Endothelial cell of umbilical vein (primary cell): ENCODE measurements at regions not wholly inside any gene's neighbourhood (a gene's known extent, or its start where the extent isn't known, plus 50 kb on each side); places are given as distances from the start of the nearest gene placed in this dataset.

Source experiments
- BruUV-seq: library from RNA; stranded (reverse); fragments of 400-500 nt; replicated peaks from 2 replicates; lab custom pipeline; 2021; lab: Mats Ljungman, UMichigan
- CTCF ChIA-PET: fragments of 300-600, 350-600 bp; sonication (Branson Sonifier 250); formaldehyde crosslinking; loops from one replicate; lab custom pipeline; 2021; ENCODE audit warnings: antibody characterized with exemption, inconsistent platforms; lab: Charles Lee
- POLR2A ChIA-PET: fragments of 300-600, 350-600 bp; sonication (Branson Sonifier 250); formaldehyde crosslinking; loops from one replicate; lab custom pipeline; 2021; ENCODE audit warnings: antibody characterized with exemption, inconsistent platforms; lab: Charles Lee
- DNase-seq: peaks from one replicate; pipeline ENCODE4 v3.0.0-alpha.2; 2011; ENCODE audit warnings: low read depth, low spot score
- FAIRE-seq: peaks from 2 replicates; lab custom pipeline; 2011; peaks lifted over from hg19 to GRCh38; lab: Jason Lieb, UNC
- H2AFZ ChIP-seq: 2 replicates; pipeline ENCODE4 v1.6.0; 2012; ENCODE audit warnings: low read depth, low read length, control low read depth, inconsistent platforms
- H3K27ac ChIP-seq: 2 replicates; pipeline ENCODE4 v1.5.1; 2011; ENCODE audit warnings: low read depth, mild to moderate bottlenecking, control low read depth, low read length, moderate library complexity; ENCODE audit not compliant: insufficient read depth
- H3K27me3 ChIP-seq, 2 experiments: 2 replicates each; pipeline versions ENCODE4 v1.6.0 to v1.6.1; 2011; ENCODE audit warnings: low read length in 2 of 2, mixed read lengths in 1 of 2; ENCODE audit not compliant: control insufficient read depth in 2 of 2, insufficient read depth in 2 of 2
- H3K36me3 ChIP-seq, 2 experiments: 2 replicates in 1 of 2; 3 replicates in 1 of 2; pipeline ENCODE4 v1.5.1; 2011; ENCODE audit warnings: low read length in 2 of 2, mild to moderate bottlenecking in 1 of 2, moderate library complexity in 1 of 2; ENCODE audit not compliant: control insufficient read depth in 2 of 2, insufficient read depth in 2 of 2; ENCODE audit errors: extremely low read depth in 1 of 2
- H3K4me1 ChIP-seq: 3 replicates; pipeline ENCODE4 v1.5.1; 2011; ENCODE audit warnings: mild to moderate bottlenecking, low read length; ENCODE audit not compliant: control insufficient read depth, insufficient read depth; ENCODE audit errors: extremely low read depth
- H3K4me2 ChIP-seq: 2 replicates; pipeline ENCODE4 v1.6.1; 2011; ENCODE audit warnings: low read length, control low read depth, mixed read lengths; ENCODE audit not compliant: insufficient read depth
- H3K4me3 ChIP-seq, 3 experiments: fragments of 200-600 bp in 1 of 3; sonication (generic), shearing (Covaris generic) in 1 of 3; replicated peaks in 1 of 3; 2 replicates each; pipeline ENCODE4 v1.5.1; 2011 to 2016; ENCODE audit warnings: control low read depth in 3 of 3, low read length in 3 of 3, mild to moderate bottlenecking in 2 of 3, inconsistent platforms in 1 of 3, low read depth in 1 of 3, moderate library complexity in 1 of 3; ENCODE audit not compliant: insufficient read depth in 1 of 3
- H3K79me2 ChIP-seq: 2 replicates; pipeline ENCODE4 v1.6.0; 2012; ENCODE audit warnings: low read length, inconsistent platforms; ENCODE audit not compliant: control insufficient read depth, insufficient read depth
- H3K9ac ChIP-seq: replicated peaks from 2 replicates; pipeline ENCODE3; 2011; ENCODE audit warnings: low read length, control low read depth; ENCODE audit not compliant: insufficient read depth; ENCODE audit errors: extremely low read depth
- H3K9me1 ChIP-seq: replicated peaks from 3 replicates; pipeline ENCODE4 v1.6.0; 2011; ENCODE audit warnings: mild to moderate bottlenecking, low read length; ENCODE audit not compliant: control insufficient read depth, insufficient read depth; ENCODE audit errors: extremely low read depth
- H3K9me3 ChIP-seq: replicated peaks from 2 replicates; pipeline ENCODE4 v1.5.1; 2012; ENCODE audit warnings: low read length, inconsistent platforms; ENCODE audit not compliant: control insufficient read depth, insufficient read depth
- H4K20me1 ChIP-seq: replicated peaks from 2 replicates; pipeline ENCODE3; 2011; ENCODE audit warnings: mild to moderate bottlenecking, low read length; ENCODE audit not compliant: control insufficient read depth, insufficient read depth; ENCODE audit errors: extremely low read depth
- CTCF ChIP-seq, 2 donors: IDR thresholded peaks; 1 replicate in 1 of 2; 2 replicates in 1 of 2; pipeline ENCODE4 v1.5.1; 2011; ENCODE audit warnings: low read length in 2 of 2, mild to moderate bottlenecking in 2 of 2, moderate library complexity in 2 of 2, control low read depth in 1 of 2, inconsistent platforms in 1 of 2, low read depth in 1 of 2; ENCODE audit not compliant: insufficient read depth in 1 of 2; ENCODE audit errors: extremely low read depth in 1 of 2
- EZH2 ChIP-seq: IDR thresholded peaks from 2 replicates; pipeline ENCODE4 v1.6.1; 2012; ENCODE audit warnings: borderline replicate concordance, low read depth, mild to moderate bottlenecking, moderate library complexity, low read length, inconsistent platforms; ENCODE audit not compliant: severe bottlenecking
- FOS ChIP-seq: IDR thresholded peaks from 2 replicates; pipeline ENCODE4 v1.6.1; 2011; ENCODE audit warnings: mild to moderate bottlenecking, low read length, moderate library complexity, borderline replicate concordance; ENCODE audit not compliant: insufficient read depth
- GATA2 ChIP-seq: IDR thresholded peaks from 2 replicates; pipeline ENCODE4 v1.7.0; 2011; ENCODE audit warnings: low read depth, mild to moderate bottlenecking, moderate library complexity, mixed read lengths, low read length; ENCODE audit not compliant: insufficient read length, insufficient read depth
- JUN ChIP-seq: IDR thresholded peaks from 2 replicates; pipeline ENCODE4 v1.6.1; 2011; ENCODE audit warnings: borderline replicate concordance, low read depth; ENCODE audit not compliant: insufficient read length, insufficient read depth
- MAX ChIP-seq: IDR thresholded peaks from 2 replicates; pipeline ENCODE4 v1.6.1; 2011; ENCODE audit not compliant: insufficient read depth, insufficient read length
- MYC ChIP-seq: IDR thresholded peaks from one replicate; pipeline ENCODE4 v1.6.1; 2011; ENCODE audit warnings: mild to moderate bottlenecking, low read depth, low read length
- POLR2A ChIP-seq: IDR thresholded peaks from 2 replicates; pipeline ENCODE4 v1.6.1; 2012; ENCODE audit warnings: low read depth, mild to moderate bottlenecking, control low read depth, low read length
- POLR2AphosphoS5 ChIP-seq: IDR thresholded peaks from 2 replicates; pipeline ENCODE4 v1.6.1; 2012; ENCODE audit warnings: low read depth, mild to moderate bottlenecking, control low read depth, low read length, moderate library complexity; ENCODE audit not compliant: insufficient read depth
- dilution Hi-C: fragments of 300-500 bp; cut with MboI; formaldehyde crosslinking; loops from one replicate; pipeline ENCODE4 v1.15.0; 2019; ENCODE audit warnings: low sequenced_read_pairs; ENCODE audit not compliant: extremely low pct_ligation_motif_present
- intact Hi-C: fragments of 100-400 bp; cut with micrococcal nuclease; formaldehyde crosslinking; loops from one replicate; pipeline ENCODE4 v1.10.0; 2022

- Histone ChIP-seq H3K4me2 (no peak overlapping the region), H4K20me1 (no peaks in the 10 kb centered on the region), H3K9me3 (no peaks in the 10 kb centered on the region), H3K36me3 (no peaks in the 10 kb centered on the region), H3K4me1 (no peaks in the 10 kb centered on the region), H3K9ac (no peak overlapping the region), H3K27ac (no peak overlapping the region), H2AFZ (no peak overlapping the region), H3K9me1 (no peaks in the 10 kb centered on the region), H3K27me3 (no peaks in the 10 kb centered on the region), H3K4me3 (no peak overlapping the region), H3K79me2 (no peaks in the 10 kb centered on the region)
- TF ChIP-seq POLR2AphosphoS5 (no peak), GATA2 (no peak), POLR2A (no peak), MYC (no peak), EZH2 (no peak)
- dilution Hi-C loops = no loop called here
- BruUV-seq = no TSS peak
- ChIA-PET CTCF (no interaction called here), POLR2A (no interaction called here)
- FAIRE-seq (no peak), DNase-seq (no peak)
- intact Hi-C loops = no loop called here
These were observed 74.3 kb upstream of the SOX6 start for GRCh38 chr11:16430674-16431073.

GRCh38 chr11:16421826-16422225, 65.5 kb upstream of the SOX6 start:
- no peak overlapping the region for H3K9ac ChIP-seq
- dilution Hi-C loops (no loop called here), intact Hi-C loops (no loop called here)
- H3K79me2 ChIP-seq = no peaks in the 10 kb centered on the region
- POLR2A ChIA-PET = no interaction called here
- H3K9me1 ChIP-seq = no peaks in the 10 kb centered on the region
- CTCF ChIA-PET = no interaction called here
- no peaks in the 10 kb centered on the region for H3K36me3 ChIP-seq
- H3K27me3 ChIP-seq = no peaks in the 10 kb centered on the region
- H3K4me2 ChIP-seq = no peak overlapping the region
- H3K9me3 ChIP-seq = no peaks in the 10 kb centered on the region
- no peak overlapping the region for H3K4me3 ChIP-seq
- H3K27ac ChIP-seq = no peak overlapping the region
- no peak for TF ChIP-seq POLR2A
- TF ChIP-seq JUN = no peak
- TF ChIP-seq POLR2AphosphoS5 = no peak
- TF ChIP-seq MAX = no peak
- TF ChIP-seq FOS = no peak
- TF ChIP-seq CTCF (IDR thresholded peaks at IDR 0.05; ENCODE audit: extremely low read depth in 1 of 2, insufficient read depth in 1 of 2, low read depth in 1 of 2, low read length in 2 of 2) = no peak
- no peak for TF ChIP-seq GATA2
- no peak for TF ChIP-seq MYC
- no peak for TF ChIP-seq EZH2
- H2AFZ ChIP-seq = no peak overlapping the region
- no peak for DNase-seq
- H3K4me1 ChIP-seq = no peaks in the 10 kb centered on the region
- no peak for FAIRE-seq
- BruUV-seq = no TSS peak
- H4K20me1 ChIP-seq = no peaks in the 10 kb centered on the region
